ENCODE measurements at regions not wholly inside any gene's neighbourhood (a gene's known extent, or its start where the extent isn't known, plus 50 kb on each side); places are given as distances from the start of the nearest gene placed in this dataset.

DNA sequence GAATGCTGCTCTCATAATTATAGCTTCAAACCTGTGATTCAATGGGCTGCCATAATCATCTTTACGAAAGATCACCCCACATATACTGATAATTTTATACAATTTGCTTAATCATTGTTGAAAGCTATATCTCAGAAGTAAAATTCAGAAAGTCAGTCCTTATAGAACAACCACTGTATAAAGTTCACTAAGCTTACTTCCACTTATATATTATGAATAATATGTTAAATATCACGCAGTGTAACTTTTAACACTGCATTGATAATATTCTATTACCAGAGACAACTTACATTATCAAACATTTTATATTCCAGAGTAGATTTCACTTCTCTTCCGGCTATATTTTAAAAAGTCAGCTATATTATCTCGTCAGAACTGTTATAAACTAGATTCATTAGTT lies 550.1 kb upstream of the PCDH20 start:
- Mint-ChIP-seq H3K4me1 (ENCODE audit: low read depth) (peaks cover 6% of the 10 kb centered on the region), H3K27me3 (no peaks in the 10 kb centered on the region), H3K36me3 (ENCODE audit: insufficient read depth) (no peaks in the 10 kb centered on the region), H3K27ac (no peak overlapping the region), H3K9me3 (ENCODE audit: low read depth) (no peaks in the 10 kb centered on the region), H3K4me3 (ENCODE audit: low read depth) (no peak overlapping the region)
- TF ChIP-seq, protein P1, sequence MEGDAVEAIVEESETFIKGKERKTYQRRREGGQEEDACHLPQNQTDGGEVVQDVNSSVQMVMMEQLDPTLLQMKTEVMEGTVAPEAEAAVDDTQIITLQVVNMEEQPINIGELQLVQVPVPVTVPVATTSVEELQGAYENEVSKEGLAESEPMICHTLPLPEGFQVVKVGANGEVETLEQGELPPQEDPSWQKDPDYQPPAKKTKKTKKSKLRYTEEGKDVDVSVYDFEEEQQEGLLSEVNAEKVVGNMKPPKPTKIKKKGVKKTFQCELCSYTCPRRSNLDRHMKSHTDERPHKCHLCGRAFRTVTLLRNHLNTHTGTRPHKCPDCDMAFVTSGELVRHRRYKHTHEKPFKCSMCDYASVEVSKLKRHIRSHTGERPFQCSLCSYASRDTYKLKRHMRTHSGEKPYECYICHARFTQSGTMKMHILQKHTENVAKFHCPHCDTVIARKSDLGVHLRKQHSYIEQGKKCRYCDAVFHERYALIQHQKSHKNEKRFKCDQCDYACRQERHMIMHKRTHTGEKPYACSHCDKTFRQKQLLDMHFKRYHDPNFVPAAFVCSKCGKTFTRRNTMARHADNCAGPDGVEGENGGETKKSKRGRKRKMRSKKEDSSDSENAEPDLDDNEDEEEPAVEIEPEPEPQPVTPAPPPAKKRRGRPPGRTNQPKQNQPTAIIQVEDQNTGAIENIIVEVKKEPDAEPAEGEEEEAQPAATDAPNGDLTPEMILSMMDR (IDR thresholded peaks at IDR 0.05; ENCODE audit: unreplicated experiment), result no peak
- DNase-seq (ENCODE audit: low spot score, unreplicated experiment), result no peak

DNA sequence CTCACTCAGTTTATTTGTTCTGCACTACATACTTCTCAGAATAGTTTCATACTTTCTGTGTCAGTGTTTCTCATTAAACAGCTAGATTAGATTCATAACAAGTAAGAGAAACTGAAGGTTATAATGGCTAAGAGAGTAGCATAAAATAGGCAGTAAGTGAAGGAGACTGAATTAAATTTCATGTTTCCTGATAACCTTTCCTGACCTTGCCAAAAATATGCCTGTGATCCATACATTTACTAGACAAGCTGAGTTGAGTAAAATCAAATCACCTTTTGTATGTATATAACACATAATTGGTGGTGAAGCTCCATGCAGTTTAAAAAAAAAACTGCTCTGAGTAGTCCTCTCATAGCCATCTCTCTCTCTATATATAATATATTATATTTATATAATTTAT lies 545.3 kb upstream of the PCDH20 start:
- Mint-ChIP-seq H3K27ac (no peak overlapping the region), H3K4me1 (ENCODE audit: low read depth) (peaks cover 6% of the 10 kb centered on the region), H3K9me3 (ENCODE audit: low read depth) (no peaks in the 10 kb centered on the region), H3K36me3 (ENCODE audit: insufficient read depth) (no peaks in the 10 kb centered on the region), H3K4me3 (ENCODE audit: low read depth) (no peak overlapping the region), H3K27me3 (no peaks in the 10 kb centered on the region)
- TF ChIP-seq, protein P1 (IDR thresholded peaks at IDR 0.05; ENCODE audit: unreplicated experiment), result no peak
- no peak for DNase-seq (ENCODE audit: low spot score, unreplicated experiment)

- H3K4me1 Mint-ChIP-seq (ENCODE audit: low read depth), result no peaks in the 10 kb centered on the region
Observed at GRCh38 chr13:61954092-61954491, 538.4 kb upstream of the PCDH20 start.

GRCh38 chr13:61950828-61951227 lies 535.2 kb upstream of the PCDH20 start:
- H3K27ac Mint-ChIP-seq, result no peak overlapping the region
- H3K9me3 Mint-ChIP-seq (ENCODE audit: low read depth), result no peaks in the 10 kb centered on the region
- no peak overlapping the region for H3K4me3 Mint-ChIP-seq (ENCODE audit: low read depth)
- no peak for DNase-seq (ENCODE audit: low spot score, unreplicated experiment)
- H3K36me3 Mint-ChIP-seq (ENCODE audit: insufficient read depth), result no peaks in the 10 kb centered on the region
- no peaks in the 10 kb centered on the region for H3K27me3 Mint-ChIP-seq
- no peaks in the 10 kb centered on the region for H3K4me1 Mint-ChIP-seq (ENCODE audit: low read depth)
- TF ChIP-seq, protein P1 (IDR thresholded peaks at IDR 0.05; ENCODE audit: unreplicated experiment), result no peak

More at GRCh38 chr13:61954092-61954491, 538.4 kb upstream of the PCDH20 start:
- H3K36me3 Mint-ChIP-seq (ENCODE audit: insufficient read depth), result no peaks in the 10 kb centered on the region
- no peak overlapping the region for H3K27ac Mint-ChIP-seq
- H3K4me3 Mint-ChIP-seq (ENCODE audit: low read depth), result no peak overlapping the region
- DNase-seq (ENCODE audit: low spot score, unreplicated experiment), result no peak
- TF ChIP-seq, protein P1 (IDR thresholded peaks at IDR 0.05; ENCODE audit: unreplicated experiment), result peak; percentile 69
- H3K9me3 Mint-ChIP-seq (ENCODE audit: low read depth), result no peaks in the 10 kb centered on the region
- no peaks in the 10 kb centered on the region for H3K27me3 Mint-ChIP-seq

DNA sequence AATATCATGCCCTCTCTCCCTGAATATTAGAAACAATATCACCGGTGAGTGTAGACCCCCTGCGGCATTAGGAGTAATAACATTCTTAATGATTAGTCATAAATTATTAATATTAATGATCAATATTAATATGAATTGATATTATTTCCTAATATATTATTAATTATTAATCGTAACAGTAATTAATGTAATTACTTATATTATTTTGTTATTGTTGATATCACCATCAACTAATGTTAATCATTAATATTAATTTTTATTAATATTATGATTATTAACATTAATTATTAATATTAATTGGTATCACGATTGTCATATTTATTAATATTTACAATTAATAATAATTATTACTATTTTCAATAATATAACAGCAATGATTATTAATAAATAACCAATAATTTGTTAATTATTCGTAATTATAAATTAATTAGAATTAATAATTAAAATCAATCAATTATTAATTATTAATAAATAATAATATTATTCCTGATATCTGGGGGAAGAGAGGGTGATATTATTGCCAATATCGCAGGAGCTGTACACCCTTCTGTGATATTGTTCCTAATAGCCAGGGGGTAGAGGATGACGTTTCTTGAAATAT lies 528.8 kb upstream of the PCDH20 start:
- DNase-seq (ENCODE audit: low spot score, unreplicated experiment), result no peak
- no peak overlapping the region for H3K4me3 Mint-ChIP-seq (ENCODE audit: low read depth)

More for the DNA sequence above, 528.8 kb upstream of the PCDH20 start:
- H3K9me3 Mint-ChIP-seq (ENCODE audit: low read depth), result no peaks in the 10 kb centered on the region
- no peak overlapping the region for H3K27ac Mint-ChIP-seq
- no peaks in the 10 kb centered on the region for H3K4me1 Mint-ChIP-seq (ENCODE audit: low read depth)
- TF ChIP-seq, protein P1 (IDR thresholded peaks at IDR 0.05; ENCODE audit: unreplicated experiment), result no peak
- H3K36me3 Mint-ChIP-seq (ENCODE audit: insufficient read depth), result no peaks in the 10 kb centered on the region
- H3K27me3 Mint-ChIP-seq, result no peaks in the 10 kb centered on the region
